Stimulated activated CD8-positive, alpha-beta memory T cell treated with anti-CD3 and anti-CD28 coated beads, Interleukin-4, amount 100 ng/mL, for 1 hour (primary cell): ENCODE measurements at regions not wholly inside any gene's neighbourhood (a gene's known extent, or its start where the extent isn't known, plus 50 kb on each side); places are given as distances from the start of the nearest gene placed in this dataset.

Experiments
- DNase-seq, 2 donors: peaks; one replicate each; pipeline ENCODE4 v3.0.0-alpha.2; 2020; ENCODE audit warnings: low read depth in 2 of 2, low spot score in 1 of 2

GRCh38 chr22:22744412-22745224 is 100.2 kb downstream of the GGTLC2 start:
- no peak for DNase-seq

DNA sequence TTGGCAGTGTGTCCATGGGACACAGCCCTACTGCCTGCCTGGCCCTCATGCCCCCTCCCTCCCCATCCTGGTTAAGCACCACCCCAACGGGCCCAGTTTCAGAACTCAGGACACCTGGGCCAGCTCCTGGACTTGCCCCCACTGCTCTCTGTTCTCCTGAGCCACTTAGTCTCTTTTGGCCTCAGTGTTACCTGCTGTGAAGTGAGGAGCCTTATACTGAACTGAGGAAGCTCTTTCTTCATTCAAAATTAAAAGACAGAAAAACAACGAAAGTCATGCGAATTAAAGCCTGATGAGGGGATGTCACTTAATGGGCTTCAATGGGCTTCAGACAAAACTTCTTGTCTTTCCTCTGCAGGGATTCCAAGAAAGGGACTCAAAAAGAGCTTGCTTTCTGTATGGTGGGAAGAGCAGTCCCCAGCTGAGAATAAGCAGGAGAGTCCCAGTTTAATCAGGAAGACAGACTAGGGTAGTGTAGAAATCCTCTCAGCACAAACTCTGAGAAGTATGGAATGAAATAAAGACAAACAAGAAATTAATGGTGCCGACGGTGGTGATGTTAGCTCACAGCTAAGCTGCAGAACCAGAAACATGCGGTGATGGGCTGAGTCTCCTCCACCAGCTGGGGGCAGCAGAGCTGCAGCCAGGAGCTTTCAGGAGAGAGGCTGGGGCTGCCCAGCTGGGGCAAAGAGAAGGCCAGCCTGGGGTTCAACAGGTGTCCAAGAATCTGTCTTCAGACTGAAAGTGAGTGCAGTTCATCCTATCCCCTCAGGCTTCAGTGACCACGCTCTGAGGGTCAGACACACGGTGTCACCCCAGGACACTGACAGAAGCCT is 101.0 kb downstream of the GGTLC2 start:
- no peak for DNase-seq

GRCh38 chr22:22746061-22746962 is 101.9 kb downstream of the GGTLC2 start:
- no peak for DNase-seq

GRCh38 chr22:22746963-22747933 is 102.8 kb downstream of the GGTLC2 start:
- no peak for DNase-seq

DNA sequence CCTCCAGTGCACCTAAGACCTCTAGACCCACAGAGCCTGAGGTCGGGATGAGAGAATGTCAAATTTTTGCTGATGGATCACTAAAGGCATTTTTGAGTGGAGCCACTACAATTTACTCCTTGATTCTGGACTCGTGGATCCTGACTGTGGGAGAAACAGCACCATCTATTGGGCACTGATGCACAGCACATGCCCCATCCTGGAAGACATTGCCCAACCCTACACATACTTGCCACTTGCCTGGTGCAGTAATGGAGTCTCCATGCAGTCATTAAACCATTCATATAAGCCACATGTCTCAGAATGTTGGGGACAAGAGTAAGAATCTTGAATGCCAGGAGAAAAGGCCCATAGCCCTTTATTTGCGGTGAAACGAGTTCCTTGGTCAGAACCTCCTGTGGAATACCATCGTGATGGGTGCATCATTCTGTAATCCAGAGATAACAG is 103.9 kb downstream of the GGTLC2 start:
- no peak for DNase-seq

GRCh38 chr22:22748756-22749155 is 104.3 kb downstream of the GGTLC2 start:
- no peak for DNase-seq

DNA sequence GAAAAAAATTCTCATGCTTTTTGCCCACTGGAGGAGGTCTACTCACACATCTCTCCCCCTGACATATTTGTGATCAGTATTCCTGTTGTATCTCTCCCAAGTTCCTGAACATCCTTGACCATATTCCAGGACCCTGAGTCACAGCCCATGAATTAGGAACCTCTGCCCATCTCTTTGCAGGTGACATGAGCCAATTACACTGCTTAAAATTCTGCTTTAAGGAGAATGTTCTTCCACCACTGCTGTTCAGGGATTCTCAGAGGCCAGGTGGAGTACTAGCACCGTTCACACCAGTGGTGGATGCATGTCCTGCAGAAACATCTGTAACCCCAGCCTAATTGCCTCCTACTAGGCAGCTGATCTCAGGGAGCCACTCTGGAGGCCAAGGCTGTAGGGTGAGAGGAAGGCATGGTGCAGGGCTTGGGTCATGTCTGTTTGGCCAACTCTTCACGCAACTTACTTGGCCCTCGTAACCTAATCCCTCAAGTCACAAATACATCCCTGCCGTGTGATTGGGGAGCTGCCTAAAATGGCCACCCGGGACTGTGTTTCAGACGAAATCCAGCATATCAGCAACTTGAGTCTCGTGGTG is 104.8 kb downstream of the GGTLC2 start:
- no peak for DNase-seq

- no peak for DNase-seq
Measured at GRCh38 chr22:22750335-22751042, 106.1 kb downstream of the GGTLC2 start.

DNA sequence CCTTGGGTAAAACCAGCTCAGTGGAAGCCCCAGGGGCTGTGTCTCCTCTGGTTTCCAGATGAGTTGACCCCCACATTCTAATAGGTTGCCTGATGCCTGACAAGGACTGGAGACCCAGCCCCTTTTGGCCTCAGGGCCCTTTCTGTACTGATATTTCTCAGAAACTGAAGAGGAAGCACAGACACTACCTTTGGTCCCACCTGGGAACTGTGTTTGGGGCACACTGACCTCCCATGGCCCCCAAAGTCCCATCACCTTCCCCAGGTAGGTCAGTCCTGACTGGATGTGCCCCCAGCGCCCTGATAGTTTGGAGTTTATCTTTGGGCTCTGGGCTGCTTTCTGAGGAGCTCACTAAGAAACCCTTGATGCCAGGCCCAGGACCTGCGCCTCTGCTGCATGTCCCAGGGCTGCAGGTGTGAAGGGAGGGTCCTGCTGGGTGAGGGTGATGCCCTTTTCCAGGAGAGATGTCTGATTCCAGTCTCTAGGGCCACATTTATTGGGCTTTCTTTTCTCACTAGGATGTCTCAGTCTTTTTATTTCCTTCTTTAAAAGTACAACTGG is 106.7 kb downstream of the GGTLC2 start:
- no peak for DNase-seq

- DNase-seq, result no peak
Measured at GRCh38 chr22:22752199-22752555, 107.8 kb downstream of the GGTLC2 start.

GRCh38 chr22:22752556-22753477 is 108.4 kb downstream of the GGTLC2 start:
- no peak for DNase-seq

GRCh38 chr22:22753526-22754267 is 109.3 kb downstream of the GGTLC2 start:
- peak; percentile 48 to 69 for DNase-seq

DNA sequence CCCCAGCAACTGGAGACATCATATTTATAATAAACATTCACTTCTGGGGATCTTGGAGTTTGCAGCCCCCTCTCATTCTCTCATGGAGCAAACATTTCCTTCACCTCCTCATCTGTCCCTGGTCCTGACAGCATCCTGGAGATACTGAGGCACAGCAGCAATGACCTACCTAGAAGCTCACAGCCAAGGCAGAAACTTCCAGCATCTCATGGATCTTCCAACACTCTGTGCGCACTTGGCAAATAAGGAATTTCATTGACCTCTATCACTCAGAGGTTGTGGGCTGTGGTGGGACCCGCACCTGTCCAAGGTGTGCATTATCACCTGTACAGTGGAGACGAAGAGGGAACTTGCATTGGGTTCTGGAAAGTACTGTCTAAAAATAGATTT is 109.8 kb downstream of the GGTLC2 start:
- DNase-seq, result no peak

DNA sequence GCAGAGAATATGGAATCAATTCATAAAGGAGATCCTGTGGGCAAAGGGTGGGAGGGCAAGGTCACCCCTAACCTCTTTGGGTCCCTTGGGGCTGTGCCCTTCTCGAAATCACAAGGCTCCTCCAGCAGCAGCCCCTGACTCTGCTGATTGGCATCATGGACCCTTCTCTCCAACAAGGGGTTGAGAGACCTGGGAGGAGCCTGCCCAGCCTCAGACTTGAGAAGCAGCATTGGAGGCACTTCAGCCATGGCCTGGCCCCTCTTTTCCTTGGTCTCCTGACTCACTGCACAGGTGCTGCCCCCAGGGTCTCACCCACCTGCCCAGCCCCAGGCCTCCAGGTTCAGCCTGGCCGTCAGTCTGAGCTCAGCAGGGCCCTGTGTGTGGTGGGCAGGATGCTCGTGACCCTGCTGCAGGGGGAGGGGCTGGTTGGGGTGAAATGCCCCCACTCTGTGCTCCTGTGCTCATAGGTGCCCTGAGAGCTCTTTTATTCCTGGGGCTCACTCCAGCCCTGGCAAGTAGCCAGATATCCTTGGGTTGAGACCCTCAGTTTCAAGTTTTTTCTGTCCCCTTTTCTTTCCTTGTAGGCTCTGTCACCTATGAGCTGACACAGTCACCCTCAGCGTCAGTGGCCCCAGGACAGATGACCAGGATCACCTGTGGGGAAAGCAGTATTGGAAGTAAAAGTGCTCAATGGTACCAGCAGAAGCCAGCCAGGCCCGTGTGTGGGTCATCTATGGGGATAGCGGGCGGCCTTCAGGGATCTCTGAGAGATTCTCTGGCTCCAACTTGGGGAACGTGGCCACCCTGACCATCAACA is 110.8 kb downstream of the GGTLC2 start:
- no peak for DNase-seq

GRCh38 chr22:22755778-22756100 is 111.3 kb downstream of the GGTLC2 start:
- no peak for DNase-seq

DNA sequence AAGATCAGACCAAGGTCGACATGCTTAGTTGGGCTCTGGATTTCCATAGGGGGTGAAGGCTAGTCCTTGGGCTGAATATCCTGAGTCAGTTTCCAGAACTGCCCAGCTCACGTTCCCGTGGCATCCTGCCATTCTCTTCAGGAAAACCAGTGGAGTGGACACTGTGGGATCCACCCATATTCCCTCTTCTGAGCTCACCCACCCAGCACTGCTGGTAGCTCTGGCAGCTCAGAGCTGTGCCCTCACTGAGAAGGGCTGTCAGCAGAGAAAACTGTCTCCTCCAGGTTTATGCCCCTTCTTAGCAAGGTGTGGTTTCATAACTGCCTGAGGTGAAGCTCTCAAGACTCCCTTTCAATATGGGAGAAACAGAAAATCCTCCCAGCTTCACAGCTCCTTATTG is 111.7 kb downstream of the GGTLC2 start:
- no peak for DNase-seq
